Esophagus squamous epithelium (tissue), 4 donors: ENCODE measurements at regions not wholly inside any gene's neighbourhood (a gene's known extent, or its start where the extent isn't known, plus 50 kb on each side); places are given as distances from the start of the nearest gene placed in this dataset.

Experiments
- CTCF ChIP-seq, 6 experiments: fragments of 450-650 bp in 4 of 6; fragments of 200-600 bp in 2 of 6; sonication (generic) in 2 of 6; IDR thresholded peaks; one replicate each; pipeline ENCODE4 v1.5.1; 2016 to 2019; ENCODE audit warnings: antibody characterized with exemption in 6 of 6, mild to moderate bottlenecking in 4 of 6, moderate library complexity in 4 of 6
- POLR2A ChIP-seq, 4 donors: fragments of 450-650 bp; IDR thresholded peaks; one replicate each; pipeline ENCODE4 v1.6.1; 2017; ENCODE audit warnings: antibody characterized with exemption in 4 of 4, mild to moderate bottlenecking in 4 of 4, moderate library complexity in 3 of 4

- no peak for TF ChIP-seq CTCF (IDR thresholded peaks at IDR 0.05)
- TF ChIP-seq POLR2A (IDR thresholded peaks at IDR 0.05) = no peak
These were observed 62.2 kb upstream of the LMO3 start for GRCh38 chr12:16668198-16668597.
